ENCODE measurements at regions not wholly inside any gene's neighbourhood (a gene's known extent, or its start where the extent isn't known, plus 50 kb on each side); places are given as distances from the start of the nearest gene placed in this dataset.

GRCh38 chr9:124179196-124180071, 78.3 kb upstream of the NEK6 start:
- TF ChIP-seq CTCF (IDR thresholded peaks at IDR 0.05) (no peak), ZFX (IDR thresholded peaks at IDR 0.05; ENCODE audit: borderline replicate concordance) (no peak)

Data from 22Rv1 (cell line).